Caco-2 (cell line): ENCODE measurements at regions not wholly inside any gene's neighbourhood (a gene's known extent, or its start where the extent isn't known, plus 50 kb on each side); places are given as distances from the start of the nearest gene placed in this dataset.

ENCODE experiments used
- BruUV-seq: library from RNA; stranded (reverse); fragments of 400-500 nt; replicated peaks from 2 replicates; lab custom pipeline; 2021; lab: Mats Ljungman, UMichigan
- CTCF ChIA-PET: fragments of 300-600 bp; sonication (Branson Sonifier 250); formaldehyde crosslinking; loops from one replicate; lab custom pipeline; 2022; ENCODE audit warnings: antibody characterized with exemption; lab: Charles Lee
- POLR2A ChIA-PET: fragments of 300-600 bp; sonication (Branson Sonifier 250); formaldehyde crosslinking; loops from one replicate; lab custom pipeline; 2022; ENCODE audit warnings: antibody characterized with exemption; lab: Charles Lee
- DNase-seq, 2 experiments: peaks; one replicate each; pipeline versions ENCODE4 v3.0.0 to v3.0.0-alpha.2; 2020 to 2022
- H3K27me3 ChIP-seq: replicated peaks from 2 replicates; pipeline ENCODE4 v1.6.0; 2011; ENCODE audit warnings: low read length; ENCODE audit not compliant: control insufficient read depth, insufficient read depth
- H3K36me3 ChIP-seq: 2 replicates; pipeline ENCODE4 v1.5.1; 2011; ENCODE audit warnings: low read length; ENCODE audit not compliant: control insufficient read depth, insufficient read depth
- H3K4me1 ChIP-seq: fragments of 250-450 bp; sonication (Bioruptor Pico); 2 replicates; pipeline ENCODE4 v1.5.1; 2020; ENCODE audit warnings: mild to moderate bottlenecking
- H3K4me3 ChIP-seq: 2 replicates; pipeline ENCODE4 v1.5.1; 2011; ENCODE audit warnings: low read depth, mild to moderate bottlenecking, control low read depth, low read length
- H3K9me3 ChIP-seq: fragments of 250-450 bp; sonication (Bioruptor Pico); 2 replicates; pipeline ENCODE4 v1.5.1; 2020; ENCODE audit warnings: mild to moderate bottlenecking, moderate library complexity
- H3K27ac Mint-ChIP-seq: one replicate; pipeline ENCODE4 v1.8.0; 2022; ENCODE audit warnings: mixed read lengths; ENCODE audit not compliant: unreplicated experiment
- H3K27me3 Mint-ChIP-seq: one replicate; pipeline ENCODE4 v1.8.0; 2022; ENCODE audit warnings: mixed read lengths; ENCODE audit not compliant: insufficient read depth, unreplicated experiment
- H3K36me3 Mint-ChIP-seq: one replicate; pipeline ENCODE4 v1.8.0; 2022; ENCODE audit warnings: mild to moderate bottlenecking, mixed read lengths; ENCODE audit not compliant: insufficient read depth, unreplicated experiment
- H3K4me1 Mint-ChIP-seq: one replicate; pipeline ENCODE4 v1.8.0; 2022; ENCODE audit warnings: low read depth, mixed read lengths; ENCODE audit not compliant: unreplicated experiment
- H3K4me3 Mint-ChIP-seq: one replicate; pipeline ENCODE4 v1.8.0; 2022; ENCODE audit warnings: mild to moderate bottlenecking, moderate library complexity, mixed read lengths; ENCODE audit not compliant: unreplicated experiment
- H3K9me3 Mint-ChIP-seq: one replicate; pipeline ENCODE4 v1.8.0; 2022; ENCODE audit warnings: mixed read lengths; ENCODE audit not compliant: unreplicated experiment
- intact Hi-C: fragments of 100-400 bp; cut with micrococcal nuclease; formaldehyde crosslinking; loops from one replicate; pipeline ENCODE4 v1.10.0; 2022; ENCODE audit not compliant: unreplicated experiment
- TF ChIP-seq, protein P1 (sequence below), 2 experiments: fragments of 200-600 bp in 1 of 2; IDR thresholded peaks; 1 replicate in 1 of 2; 2 replicates in 1 of 2; pipeline versions ENCODE4 v1.5.1 to v1.8.0; 2011 to 2022; ENCODE audit warnings: antibody characterized with exemption in 1 of 2, control low read depth in 1 of 2, inconsistent platforms in 1 of 2, low read depth in 1 of 2, low read length in 1 of 2, mild to moderate bottlenecking in 1 of 2, moderate library complexity in 1 of 2; ENCODE audit not compliant: insufficient read depth in 1 of 2, severe bottlenecking in 1 of 2, unreplicated experiment in 1 of 2

DNA sequence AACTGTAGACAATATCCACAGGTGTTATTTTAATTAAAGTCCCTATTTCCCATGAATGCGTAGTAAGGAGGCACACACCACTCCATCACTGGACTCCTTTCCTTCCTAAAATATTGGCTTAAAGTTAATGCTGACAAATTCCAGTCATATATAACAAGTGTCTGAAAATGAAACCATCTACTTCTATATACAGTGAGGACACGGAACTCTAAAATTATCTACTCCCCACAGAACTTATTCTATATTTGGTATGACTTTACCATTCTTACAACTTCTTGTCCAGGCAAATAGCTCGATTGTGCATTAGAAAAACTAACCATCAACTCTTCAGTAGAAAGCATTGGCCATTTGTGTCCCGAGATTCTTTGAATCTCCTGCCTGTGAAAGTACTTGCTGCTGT is 1560.2 kb downstream of the EFNB2 start:
- Histone ChIP-seq H3K4me1 (no peaks in the 10 kb centered on the region), H3K9me3 (no peaks in the 10 kb centered on the region), H3K36me3 (no peaks in the 10 kb centered on the region), H3K4me3 (no peak overlapping the region), H3K27me3 (no peaks in the 10 kb centered on the region)
- TF ChIP-seq, protein P1, sequence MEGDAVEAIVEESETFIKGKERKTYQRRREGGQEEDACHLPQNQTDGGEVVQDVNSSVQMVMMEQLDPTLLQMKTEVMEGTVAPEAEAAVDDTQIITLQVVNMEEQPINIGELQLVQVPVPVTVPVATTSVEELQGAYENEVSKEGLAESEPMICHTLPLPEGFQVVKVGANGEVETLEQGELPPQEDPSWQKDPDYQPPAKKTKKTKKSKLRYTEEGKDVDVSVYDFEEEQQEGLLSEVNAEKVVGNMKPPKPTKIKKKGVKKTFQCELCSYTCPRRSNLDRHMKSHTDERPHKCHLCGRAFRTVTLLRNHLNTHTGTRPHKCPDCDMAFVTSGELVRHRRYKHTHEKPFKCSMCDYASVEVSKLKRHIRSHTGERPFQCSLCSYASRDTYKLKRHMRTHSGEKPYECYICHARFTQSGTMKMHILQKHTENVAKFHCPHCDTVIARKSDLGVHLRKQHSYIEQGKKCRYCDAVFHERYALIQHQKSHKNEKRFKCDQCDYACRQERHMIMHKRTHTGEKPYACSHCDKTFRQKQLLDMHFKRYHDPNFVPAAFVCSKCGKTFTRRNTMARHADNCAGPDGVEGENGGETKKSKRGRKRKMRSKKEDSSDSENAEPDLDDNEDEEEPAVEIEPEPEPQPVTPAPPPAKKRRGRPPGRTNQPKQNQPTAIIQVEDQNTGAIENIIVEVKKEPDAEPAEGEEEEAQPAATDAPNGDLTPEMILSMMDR (IDR thresholded peaks at IDR 0.05; ENCODE audit: insufficient read depth in 1 of 2, low read depth in 1 of 2, low read length in 1 of 2, severe bottlenecking in 1 of 2, unreplicated experiment in 1 of 2) = no peak
- H3K27ac Mint-ChIP-seq = no peak overlapping the region
- BruUV-seq = no TSS peak
- H3K27me3 Mint-ChIP-seq = no peaks in the 10 kb centered on the region
- H3K4me3 Mint-ChIP-seq = no peak overlapping the region
- no peak for DNase-seq
- intact Hi-C loops = no loop called here
- CTCF ChIA-PET = no interaction called here
- no peaks in the 10 kb centered on the region for H3K9me3 Mint-ChIP-seq
- POLR2A ChIA-PET = no interaction called here
- no peaks in the 10 kb centered on the region for H3K4me1 Mint-ChIP-seq
- no peaks in the 10 kb centered on the region for H3K36me3 Mint-ChIP-seq

DNA sequence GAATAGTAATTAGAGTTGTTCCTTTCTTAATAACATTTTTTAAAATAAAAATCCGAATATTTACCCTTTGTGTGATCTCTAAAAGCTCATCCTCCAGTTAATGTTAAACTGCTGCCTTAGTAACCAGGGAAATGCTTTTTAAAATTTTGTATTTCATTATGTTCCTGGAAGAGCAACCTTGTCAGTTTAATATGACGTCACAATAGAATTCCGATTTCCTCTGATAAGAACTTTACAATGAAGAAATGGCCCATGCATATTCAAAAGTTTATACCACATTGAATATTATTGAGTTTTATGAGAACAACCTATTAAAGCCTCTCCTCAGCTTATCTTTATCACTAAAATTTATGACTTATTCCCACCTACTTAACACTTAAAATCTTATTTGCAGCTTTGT is 1566.6 kb downstream of the EFNB2 start:
- H3K4me3 ChIP-seq = no peak overlapping the region
- H3K4me1 ChIP-seq = no peaks in the 10 kb centered on the region
- Mint-ChIP-seq H3K27me3 (no peaks in the 10 kb centered on the region), H3K4me3 (no peak overlapping the region), H3K36me3 (no peaks in the 10 kb centered on the region), H3K27ac (no peak overlapping the region), H3K9me3 (no peaks in the 10 kb centered on the region), H3K4me1 (no peaks in the 10 kb centered on the region)
- H3K27me3 ChIP-seq = no peaks in the 10 kb centered on the region
- no TSS peak for BruUV-seq
- CTCF ChIA-PET = no interaction called here
- DNase-seq = no peak
- POLR2A ChIA-PET = no interaction called here
- no peaks in the 10 kb centered on the region for H3K9me3 ChIP-seq
- TF ChIP-seq, protein P1 (IDR thresholded peaks at IDR 0.05; ENCODE audit: insufficient read depth in 1 of 2, low read depth in 1 of 2, low read length in 1 of 2, severe bottlenecking in 1 of 2, unreplicated experiment in 1 of 2) = no peak
- H3K36me3 ChIP-seq = no peaks in the 10 kb centered on the region
- intact Hi-C loops = no loop called here

DNA sequence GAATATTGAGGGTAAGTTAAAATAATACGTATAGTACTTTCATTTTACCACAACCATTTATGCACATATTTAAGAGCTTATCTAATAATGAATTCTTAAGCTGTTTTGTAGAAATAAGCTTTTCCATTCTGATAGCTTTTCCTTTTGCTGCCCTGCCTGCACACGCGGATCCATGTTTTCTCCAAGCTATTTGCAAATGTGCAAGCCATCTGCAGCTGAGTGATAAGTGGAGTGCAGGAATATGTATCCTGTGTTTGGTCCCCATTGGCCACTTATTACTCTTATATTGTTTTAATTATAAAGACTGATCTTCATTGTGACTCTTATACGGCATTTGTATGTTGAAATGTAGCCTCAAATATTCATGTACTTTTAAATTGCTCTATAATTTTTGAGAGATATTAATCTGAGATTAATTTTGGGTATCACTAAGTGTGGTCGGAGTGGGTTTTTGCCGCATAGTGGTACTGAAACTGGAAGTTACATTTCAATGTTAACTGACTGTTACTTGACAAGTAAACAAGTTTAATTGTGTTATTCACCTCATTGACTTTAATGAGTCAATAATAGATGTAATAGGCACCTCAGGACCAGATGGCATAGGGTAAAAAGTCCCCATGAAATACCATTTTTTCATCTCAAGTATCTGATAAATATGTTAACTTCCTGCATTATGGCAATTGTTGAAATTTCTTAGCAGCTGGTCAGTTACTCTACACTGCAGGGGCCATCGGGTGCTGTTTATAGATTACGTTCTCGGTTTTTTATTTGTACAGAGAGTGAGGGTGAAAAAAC is 1567.4 kb downstream of the EFNB2 start:
- Mint-ChIP-seq H3K27me3 (peaks cover 5% of the 10 kb centered on the region), H3K4me1 (no peaks in the 10 kb centered on the region), H3K9me3 (peaks cover 8% of the 10 kb centered on the region), H3K27ac (no peak overlapping the region), H3K4me3 (no peak overlapping the region), H3K36me3 (no peaks in the 10 kb centered on the region)
- ChIA-PET CTCF (no interaction called here), POLR2A (no interaction called here)
- TF ChIP-seq, protein P1 (IDR thresholded peaks at IDR 0.05; ENCODE audit: insufficient read depth in 1 of 2, low read depth in 1 of 2, low read length in 1 of 2, severe bottlenecking in 1 of 2, unreplicated experiment in 1 of 2) = no peak
- DNase-seq = no peak
- H3K4me3 ChIP-seq = no peak overlapping the region
- no peaks in the 10 kb centered on the region for H3K36me3 ChIP-seq
- no peaks in the 10 kb centered on the region for H3K27me3 ChIP-seq
- intact Hi-C loops = no loop called here
- H3K9me3 ChIP-seq = no peaks in the 10 kb centered on the region
- no peaks in the 10 kb centered on the region for H3K4me1 ChIP-seq
- no TSS peak for BruUV-seq
